GM18507 (cell line): ENCODE measurements at regions not wholly inside any gene's neighbourhood (a gene's known extent, or its start where the extent isn't known, plus 50 kb on each side); places are given as distances from the start of the nearest gene placed in this dataset.
A peak's percentile ranks its signal among the peaks of the same experiment; 100 is the strongest.
"Not testable (repeated sequence)": the region's sequence is repeated elsewhere in the genome, so short reads cannot be mapped to it uniquely, and the experiment has no call there.

Experiments used
- DNase-seq: peaks from one replicate; pipeline ENCODE4 v3.0.0; 2011; ENCODE audit warnings: low read depth; ENCODE audit not compliant: insufficient read length; ENCODE audit errors: extremely low spot score
- FAIRE-seq: peaks from 2 replicates; lab custom pipeline; 2011; peaks lifted over from hg19 to GRCh38; lab: Jason Lieb, UNC

GRCh38 chr7:131720703-131721102 lies 164.3 kb upstream of the PODXL start:
- no peak for FAIRE-seq

GRCh38 chr7:131717181-131717580 lies 160.8 kb upstream of the PODXL start:
- FAIRE-seq (no peak), DNase-seq (no peak)

More at GRCh38 chr7:131720703-131721102, 164.3 kb upstream of the PODXL start:
- DNase-seq = no peak

GRCh38 chr7:131699323-131699722 lies 142.9 kb upstream of the PODXL start:
- FAIRE-seq (no peak), DNase-seq (no peak)

- FAIRE-seq (no peak), DNase-seq (no peak)
Observed at GRCh38 chr7:131692131-131692960, 135.9 kb upstream of the PODXL start.

GRCh38 chr7:131691454-131692130 lies 135.2 kb upstream of the PODXL start:
- FAIRE-seq = no peak
- no peak for DNase-seq

GRCh38 chr7:131690441-131690840 lies 134.0 kb upstream of the PODXL start:
- no peak for FAIRE-seq
- no peak for DNase-seq

- FAIRE-seq (no peak), DNase-seq (no peak)
Observed at GRCh38 chr7:131689662-131690234, 133.3 kb upstream of the PODXL start.

GRCh38 chr7:131688738-131689661 lies 132.6 kb upstream of the PODXL start:
- DNase-seq (peak; percentile 76), FAIRE-seq (peak; percentile 69)

GRCh38 chr7:131687296-131687695 lies 130.9 kb upstream of the PODXL start:
- no peak for DNase-seq
- no peak for FAIRE-seq

- DNase-seq (no peak), FAIRE-seq (no peak)
Observed at GRCh38 chr7:131686833-131687232, 130.4 kb upstream of the PODXL start.

GRCh38 chr7:131683536-131684125 lies 127.2 kb upstream of the PODXL start:
- peak; percentile 76 for FAIRE-seq

GRCh38 chr7:131681961-131682360 lies 125.5 kb upstream of the PODXL start:
- DNase-seq (no peak), FAIRE-seq (no peak)

More at GRCh38 chr7:131683536-131684125, 127.2 kb upstream of the PODXL start:
- DNase-seq = no peak

- not testable (repeated sequence) for FAIRE-seq
Observed at GRCh38 chr7:131679071-131679470, 122.6 kb upstream of the PODXL start.

GRCh38 chr7:131676850-131677249 lies 120.4 kb upstream of the PODXL start:
- not testable (repeated sequence) for DNase-seq, FAIRE-seq

More at GRCh38 chr7:131679071-131679470, 122.6 kb upstream of the PODXL start:
- not testable (repeated sequence) for DNase-seq

- DNase-seq (no peak), FAIRE-seq (no peak)
Observed at GRCh38 chr7:131674131-131674530, 117.7 kb upstream of the PODXL start.

GRCh38 chr7:131673576-131673975 lies 117.1 kb upstream of the PODXL start:
- DNase-seq = no peak
- FAIRE-seq = no peak

- DNase-seq (no peak), FAIRE-seq (no peak)
Observed at GRCh38 chr7:131670406-131670805, 114.0 kb upstream of the PODXL start.

GRCh38 chr7:131667699-131668098 lies 111.3 kb upstream of the PODXL start:
- no peak for FAIRE-seq
- DNase-seq = no peak

- DNase-seq = no peak
- FAIRE-seq = no peak
Observed at GRCh38 chr7:131665021-131665420, 108.6 kb upstream of the PODXL start.
